ENCODE measurements at regions not wholly inside any gene's neighbourhood (a gene's known extent, or its start where the extent isn't known, plus 50 kb on each side); places are given as distances from the start of the nearest gene placed in this dataset.

GRCh38 chr19:31962561-31962996 lies 382.8 kb upstream of the ZNF507 start:
- in situ Hi-C loops (cut with MboI; ENCODE audit: low sequenced_read_pairs) = no loop called here

GRCh38 chr19:31963746-31964145 lies 381.7 kb upstream of the ZNF507 start:
- in situ Hi-C loops (cut with MboI; ENCODE audit: low sequenced_read_pairs) = no loop called here

DNA sequence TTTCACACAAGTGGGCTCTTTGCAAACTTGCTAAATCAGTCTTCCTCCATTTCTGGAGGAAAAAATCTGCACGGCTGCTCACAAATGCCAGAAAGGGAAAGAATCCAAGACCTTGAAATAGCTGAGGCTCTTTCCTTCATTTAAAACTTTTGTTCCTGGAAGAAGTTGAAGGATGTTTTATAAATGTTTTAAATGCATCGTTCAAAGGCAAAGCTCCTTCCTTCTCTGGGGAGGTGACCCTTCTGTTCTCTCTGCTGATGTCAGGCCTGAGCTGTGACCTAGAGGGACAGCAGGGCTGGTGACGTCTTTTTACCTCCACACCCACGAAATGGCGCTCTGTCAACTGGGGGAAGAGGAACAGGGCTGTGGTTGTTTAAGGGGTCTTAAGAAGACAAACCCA lies 376.4 kb upstream of the ZNF507 start:
- in situ Hi-C loops (cut with MboI; ENCODE audit: low sequenced_read_pairs) = no loop called here

GRCh38 chr19:31970027-31970461 lies 375.4 kb upstream of the ZNF507 start:
- in situ Hi-C loops (cut with MboI; ENCODE audit: low sequenced_read_pairs) = no loop called here

GRCh38 chr19:31974290-31974689 lies 371.1 kb upstream of the ZNF507 start:
- in situ Hi-C loops (cut with MboI; ENCODE audit: low sequenced_read_pairs) = no loop called here

GRCh38 chr19:31974941-31975340 lies 370.5 kb upstream of the ZNF507 start:
- in situ Hi-C loops (cut with MboI; ENCODE audit: low sequenced_read_pairs) = no loop called here

- in situ Hi-C loops (cut with MboI; ENCODE audit: low sequenced_read_pairs) = no loop called here
Measured at GRCh38 chr19:31975461-31975860, 369.9 kb upstream of the ZNF507 start.

DNA sequence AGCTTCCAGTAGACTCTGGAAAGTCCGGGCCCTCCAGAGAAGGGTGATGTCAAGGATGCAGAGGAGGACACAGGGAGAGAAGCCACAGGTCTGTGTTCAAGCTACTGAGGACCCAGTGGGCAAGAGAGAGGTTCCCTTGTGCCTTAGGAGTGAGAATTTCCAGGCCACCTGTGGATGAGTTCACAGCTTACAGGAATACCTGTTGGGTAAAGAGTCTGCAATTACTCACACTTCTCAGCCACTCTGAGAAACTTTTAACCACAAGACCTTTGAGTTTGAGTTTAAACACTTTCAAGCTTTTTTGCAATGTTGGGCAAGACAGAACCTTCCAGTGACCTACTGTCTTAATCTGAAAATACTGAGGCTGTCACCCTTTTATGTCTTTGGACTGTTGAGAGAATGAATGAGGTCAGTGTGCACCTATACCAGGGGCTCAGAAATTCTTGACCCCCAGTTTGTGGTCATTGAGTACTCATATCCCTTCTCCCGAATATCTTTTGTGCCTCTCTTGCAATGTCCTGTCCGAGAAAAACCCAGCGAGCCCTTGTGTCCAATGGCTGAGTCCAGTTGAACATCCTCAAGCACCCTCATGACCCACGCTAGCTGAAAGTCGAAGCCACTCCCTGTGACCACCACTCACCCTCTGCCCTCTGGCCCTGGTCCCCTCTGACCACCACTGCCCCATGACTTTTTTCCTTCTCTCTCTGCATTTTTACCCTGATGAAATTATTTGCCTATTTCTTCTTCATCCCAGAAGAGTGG lies 368.5 kb upstream of the ZNF507 start:
- in situ Hi-C loops (cut with MboI; ENCODE audit: low sequenced_read_pairs) = no loop called here

- in situ Hi-C loops (cut with MboI; ENCODE audit: low sequenced_read_pairs) = no loop called here
Measured at GRCh38 chr19:31979362-31979761, 366.0 kb upstream of the ZNF507 start.

GRCh38 chr19:31979949-31980670 lies 365.3 kb upstream of the ZNF507 start:
- in situ Hi-C loops (cut with MboI; ENCODE audit: low sequenced_read_pairs) = no loop called here

GRCh38 chr19:31980796-31981195 lies 364.6 kb upstream of the ZNF507 start:
- in situ Hi-C loops (cut with MboI; ENCODE audit: low sequenced_read_pairs) = no loop called here

DNA sequence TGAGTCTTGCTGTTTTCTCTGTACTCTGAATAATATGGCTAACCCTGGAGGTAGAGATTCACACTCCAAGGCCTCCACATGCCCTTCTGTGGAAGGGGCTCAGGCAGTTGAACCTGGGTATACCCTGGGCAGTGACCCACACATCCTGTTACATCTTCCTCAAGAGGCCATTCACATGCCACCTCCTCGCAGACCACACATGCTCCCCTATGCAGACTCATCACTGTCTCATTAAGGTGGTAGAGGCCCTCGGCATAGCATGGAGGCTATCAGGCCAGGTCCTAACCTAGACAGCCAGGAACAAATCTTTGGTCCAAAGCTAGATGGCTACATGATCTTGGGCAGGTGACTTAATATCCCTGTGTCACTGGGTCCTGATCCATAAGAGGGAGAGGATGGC lies 363.9 kb upstream of the ZNF507 start:
- in situ Hi-C loops (cut with MboI; ENCODE audit: low sequenced_read_pairs) = no loop called here

GRCh38 chr19:31983647-31984046 lies 361.8 kb upstream of the ZNF507 start:
- in situ Hi-C loops (cut with MboI; ENCODE audit: low sequenced_read_pairs) = no loop called here

- in situ Hi-C loops (cut with MboI; ENCODE audit: low sequenced_read_pairs) = no loop called here
Measured at GRCh38 chr19:31985001-31985605, 360.3 kb upstream of the ZNF507 start.

DNA sequence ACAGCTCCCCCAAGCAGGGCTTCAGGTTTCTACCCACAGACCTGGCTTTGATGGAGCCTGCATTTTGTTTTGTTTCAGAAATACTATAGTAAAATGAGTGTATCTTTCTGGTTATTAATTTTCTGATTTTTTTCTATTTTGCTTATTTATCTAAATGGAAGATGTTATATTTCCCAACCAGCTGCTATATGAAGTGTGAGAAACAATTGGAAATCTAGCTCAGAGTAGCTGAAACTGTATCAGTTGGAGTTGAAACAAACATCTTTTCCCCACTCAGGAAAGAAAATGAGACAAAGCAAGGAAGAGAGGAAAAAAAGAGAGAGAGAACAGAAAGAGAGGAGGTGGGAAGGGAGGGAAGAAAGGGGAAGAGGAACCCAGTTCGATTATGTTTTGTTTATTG lies 358.5 kb upstream of the ZNF507 start:
- in situ Hi-C loops (cut with MboI; ENCODE audit: low sequenced_read_pairs) = no loop called here

GRCh38 chr19:31988256-31988655 lies 357.2 kb upstream of the ZNF507 start:
- in situ Hi-C loops (cut with MboI; ENCODE audit: low sequenced_read_pairs) = no loop called here

DNA sequence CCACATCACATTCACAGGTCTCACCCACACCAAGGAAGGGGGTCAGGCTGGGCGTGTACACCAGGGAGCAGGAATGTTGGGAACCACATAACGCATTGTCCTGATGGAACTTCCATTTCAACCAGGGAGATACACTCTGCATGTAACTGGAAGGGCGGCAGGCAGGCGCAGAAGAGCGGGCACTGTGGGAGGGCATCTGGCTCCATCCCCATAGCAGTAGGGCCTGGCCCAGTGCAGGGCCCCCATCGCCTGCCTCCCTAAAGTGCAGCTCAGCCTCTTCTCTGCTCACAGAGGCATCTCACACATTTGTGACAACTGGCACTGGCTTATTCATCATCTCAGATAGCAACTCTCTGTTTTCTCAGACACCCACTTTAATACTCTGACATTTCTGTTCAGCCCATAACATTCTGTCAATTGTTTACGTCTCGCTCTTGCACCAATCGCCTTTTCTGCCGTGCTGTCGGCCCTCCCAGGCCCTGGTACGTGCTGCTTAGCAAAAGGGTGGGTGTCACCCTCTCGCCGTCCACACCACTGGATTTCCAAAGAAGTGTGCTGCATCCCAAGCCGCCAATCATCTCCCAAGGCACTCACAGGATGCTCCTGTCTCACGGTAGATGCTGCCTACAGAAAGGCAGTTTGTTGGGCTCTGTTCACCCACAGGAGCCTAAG lies 353.3 kb upstream of the ZNF507 start:
- in situ Hi-C loops (cut with MboI; ENCODE audit: low sequenced_read_pairs) = no loop called here

DNA sequence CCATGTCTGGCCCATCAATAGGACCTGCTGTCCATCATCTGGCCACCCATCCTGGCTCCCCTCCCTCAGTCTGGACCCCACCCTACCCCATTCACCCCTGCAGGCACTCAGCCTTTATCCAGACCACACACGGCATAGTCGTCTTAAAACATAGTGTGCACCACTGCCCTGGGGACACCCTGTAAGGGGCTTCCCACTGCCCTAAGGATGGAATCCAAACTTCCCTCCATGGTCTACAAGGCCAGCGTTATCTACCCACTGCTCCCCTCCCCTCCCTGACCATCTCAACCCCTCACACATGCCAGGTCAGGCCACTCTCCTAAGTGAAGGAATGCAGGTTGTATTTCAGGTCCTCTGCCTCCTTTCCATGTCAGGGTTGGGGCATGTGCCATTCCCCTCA lies 352.7 kb upstream of the ZNF507 start:
- in situ Hi-C loops (cut with MboI; ENCODE audit: low sequenced_read_pairs) = no loop called here

GRCh38 chr19:31995546-31995945 lies 349.9 kb upstream of the ZNF507 start:
- in situ Hi-C loops (cut with MboI; ENCODE audit: low sequenced_read_pairs) = no loop called here

DNA sequence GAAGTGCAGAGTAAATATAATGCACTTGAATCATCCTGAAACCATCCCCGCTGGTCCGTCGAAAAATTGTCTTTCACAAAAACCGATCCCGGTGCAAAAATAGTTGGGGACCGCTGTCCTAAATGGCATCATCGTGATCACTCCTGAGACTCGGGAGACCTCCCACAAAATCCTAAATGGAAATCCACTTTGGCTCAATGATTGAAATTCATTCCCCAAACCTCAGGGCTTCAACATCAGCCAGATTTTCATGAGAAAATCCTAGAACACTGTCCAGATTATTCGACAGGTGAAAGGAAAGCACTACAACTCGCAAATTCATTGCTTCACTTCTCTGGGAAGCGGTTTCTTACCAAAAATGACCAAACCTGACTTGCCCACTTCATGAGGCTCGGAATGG lies 335.3 kb upstream of the ZNF507 start:
- in situ Hi-C loops (cut with MboI; ENCODE audit: low sequenced_read_pairs) = no loop called here

GRCh38 chr19:32012206-32012605 lies 333.2 kb upstream of the ZNF507 start:
- in situ Hi-C loops (cut with MboI; ENCODE audit: low sequenced_read_pairs) = no loop called here
